ENCODE measurements at regions not wholly inside any gene's neighbourhood (a gene's known extent, or its start where the extent isn't known, plus 50 kb on each side); places are given as distances from the start of the nearest gene placed in this dataset.

DNA sequence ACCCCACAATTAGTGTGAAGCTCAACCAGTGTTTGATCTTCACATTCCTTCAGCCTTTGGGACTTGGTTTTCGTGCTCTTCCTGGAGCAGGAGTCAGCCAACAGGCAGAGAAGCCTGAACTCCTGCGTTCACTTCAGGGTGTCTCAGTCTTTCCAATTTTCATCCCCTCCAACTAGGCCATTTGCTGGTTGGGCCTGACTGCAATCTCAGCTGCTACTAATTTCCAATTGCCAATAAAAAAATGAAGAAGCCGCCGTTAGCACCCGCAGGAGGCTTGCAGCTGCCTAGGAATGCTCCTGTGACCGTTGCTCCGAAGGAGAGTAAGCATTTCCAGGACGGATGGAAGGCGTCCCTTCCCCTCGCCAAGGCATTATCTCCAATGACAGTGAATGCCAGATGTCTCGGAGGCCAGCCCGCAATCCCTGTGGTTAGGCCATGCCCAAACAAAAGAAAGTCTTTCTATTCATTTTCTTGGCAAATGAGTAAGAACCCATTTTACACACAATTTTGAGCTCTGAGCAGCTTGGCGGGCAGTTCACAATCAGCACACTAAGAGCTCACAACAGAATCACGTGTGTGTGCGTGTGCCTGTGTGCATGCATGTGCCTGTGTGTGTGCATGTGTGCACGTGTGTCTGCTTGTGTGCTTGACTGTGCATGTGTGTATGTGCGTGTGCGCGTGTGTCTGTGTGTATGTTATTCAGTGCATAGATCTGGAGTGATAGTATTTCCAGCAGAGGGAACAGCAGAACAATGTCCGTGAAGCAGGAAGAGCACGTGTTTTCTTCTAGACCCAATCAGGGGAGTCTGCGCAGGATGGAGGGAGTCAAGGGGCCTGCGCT lies 301.2 kb downstream of the SMOC2 start:
- Histone ChIP-seq H3K4me3 (no peak overlapping the region), H3K9me3 (no peaks in the 10 kb centered on the region), H3K27me3 (ENCODE audit: low read depth) (no peaks in the 10 kb centered on the region), H3K36me3 (replicated peaks) (no peaks in the 10 kb centered on the region), H3K4me1 (no peaks in the 10 kb centered on the region)
- no peak for DNase-seq (ENCODE audit: low spot score in 2 of 2)
- in situ Hi-C loops (cut with MboI; ENCODE audit: low sequenced_read_pairs) = no loop called here

DNA sequence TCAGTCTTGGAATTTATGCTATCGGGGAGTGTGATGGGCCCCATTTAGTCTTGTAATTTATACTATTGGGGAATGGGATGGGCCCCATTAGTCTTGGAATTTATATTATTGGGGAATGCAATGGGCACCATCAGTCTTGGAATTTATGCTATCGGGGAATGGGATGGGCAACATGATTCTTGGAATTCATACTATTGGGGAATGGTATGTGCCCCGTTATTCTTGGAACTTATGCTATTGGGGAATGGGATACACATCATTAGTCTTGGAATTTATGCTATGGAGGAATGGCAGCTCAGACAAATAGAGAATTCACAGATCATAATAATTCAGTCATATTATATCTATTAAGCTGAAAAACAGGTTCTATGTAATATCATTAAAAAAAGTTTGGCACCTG lies 300.3 kb downstream of the SMOC2 start:
- Histone ChIP-seq H3K9me3 (no peaks in the 10 kb centered on the region), H3K4me3 (no peak overlapping the region), H3K4me1 (no peaks in the 10 kb centered on the region), H3K36me3 (replicated peaks) (no peaks in the 10 kb centered on the region), H3K27me3 (ENCODE audit: low read depth) (no peaks in the 10 kb centered on the region)
- DNase-seq (ENCODE audit: low spot score in 2 of 2) = no peak
- in situ Hi-C loops (cut with MboI; ENCODE audit: low sequenced_read_pairs) = no loop called here

DNA sequence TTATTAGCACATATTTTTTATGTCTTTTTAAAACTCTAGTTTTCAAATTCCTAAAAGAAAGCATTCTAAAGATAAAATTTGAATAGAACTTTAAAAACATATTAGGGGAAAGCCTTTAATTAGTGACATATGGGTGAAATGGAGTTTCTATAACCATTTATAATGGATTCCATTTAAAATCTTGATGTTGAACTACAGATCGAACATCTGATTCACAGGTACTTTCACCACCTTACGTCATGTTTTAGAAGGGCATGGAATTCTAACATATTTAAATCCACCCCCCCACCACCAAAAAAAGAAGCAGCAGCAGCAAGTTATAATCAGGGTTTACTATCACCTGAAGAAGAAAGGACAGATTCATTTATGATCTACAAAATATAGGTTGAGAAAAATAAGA lies 298.4 kb downstream of the SMOC2 start:
- no peaks in the 10 kb centered on the region for H3K27me3 ChIP-seq (ENCODE audit: low read depth)
- no peak overlapping the region for H3K4me3 ChIP-seq
- H3K9me3 ChIP-seq = no peaks in the 10 kb centered on the region
- in situ Hi-C loops (cut with MboI; ENCODE audit: low sequenced_read_pairs) = no loop called here
- no peak for DNase-seq (ENCODE audit: low spot score in 2 of 2)
- H3K36me3 ChIP-seq (replicated peaks) = no peaks in the 10 kb centered on the region
- no peaks in the 10 kb centered on the region for H3K4me1 ChIP-seq

DNA sequence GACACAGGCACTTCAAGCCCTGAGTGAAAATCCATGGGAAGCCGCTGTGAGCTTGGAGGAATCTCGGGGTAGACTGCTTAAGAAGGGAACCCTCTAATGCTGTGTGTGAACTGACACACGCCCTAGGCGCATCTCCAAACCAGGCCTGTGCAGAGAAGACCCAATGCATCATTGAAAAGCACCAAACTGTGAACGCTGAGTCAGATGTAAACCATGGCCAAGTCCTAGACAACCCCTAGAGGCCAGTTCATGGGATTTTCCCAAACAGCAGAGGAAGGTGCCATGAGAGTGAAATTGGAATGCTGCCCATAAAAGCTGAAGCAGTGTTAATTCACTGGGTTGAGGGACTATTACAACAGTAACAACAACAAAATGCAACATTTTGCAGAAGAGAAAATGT lies 296.5 kb downstream of the SMOC2 start:
- Histone ChIP-seq H3K4me3 (no peak overlapping the region), H3K4me1 (no peaks in the 10 kb centered on the region), H3K27me3 (ENCODE audit: low read depth) (no peaks in the 10 kb centered on the region), H3K9me3 (no peaks in the 10 kb centered on the region), H3K36me3 (replicated peaks) (no peaks in the 10 kb centered on the region)
- no peak for DNase-seq (ENCODE audit: low spot score in 2 of 2)
- in situ Hi-C loops (cut with MboI; ENCODE audit: low sequenced_read_pairs) = no loop called here

DNA sequence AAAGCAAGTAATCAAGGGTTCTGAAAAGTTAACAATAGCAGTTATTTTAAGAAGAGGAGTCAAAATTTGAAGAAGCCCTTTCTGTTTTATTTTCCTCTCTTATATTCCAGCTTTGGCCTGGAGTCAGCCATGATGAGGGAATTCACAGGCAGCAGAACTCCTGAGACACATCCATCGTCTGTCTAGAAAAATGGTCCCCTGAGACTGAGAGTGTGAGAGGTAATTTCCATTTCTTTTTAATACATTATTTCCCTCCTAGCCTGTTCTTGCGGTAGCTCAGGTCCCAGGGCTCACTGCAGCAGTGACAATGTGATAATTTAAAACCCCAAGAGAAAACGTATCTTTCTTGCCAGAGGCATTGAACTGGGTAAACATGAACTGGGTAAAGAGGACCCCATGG lies 296.0 kb downstream of the SMOC2 start:
- Histone ChIP-seq H3K36me3 (replicated peaks) (no peaks in the 10 kb centered on the region), H3K27me3 (ENCODE audit: low read depth) (no peaks in the 10 kb centered on the region), H3K4me1 (no peaks in the 10 kb centered on the region), H3K4me3 (no peak overlapping the region), H3K9me3 (no peaks in the 10 kb centered on the region)
- DNase-seq (ENCODE audit: low spot score in 2 of 2) = no peak
- in situ Hi-C loops (cut with MboI; ENCODE audit: low sequenced_read_pairs) = no loop called here

DNA sequence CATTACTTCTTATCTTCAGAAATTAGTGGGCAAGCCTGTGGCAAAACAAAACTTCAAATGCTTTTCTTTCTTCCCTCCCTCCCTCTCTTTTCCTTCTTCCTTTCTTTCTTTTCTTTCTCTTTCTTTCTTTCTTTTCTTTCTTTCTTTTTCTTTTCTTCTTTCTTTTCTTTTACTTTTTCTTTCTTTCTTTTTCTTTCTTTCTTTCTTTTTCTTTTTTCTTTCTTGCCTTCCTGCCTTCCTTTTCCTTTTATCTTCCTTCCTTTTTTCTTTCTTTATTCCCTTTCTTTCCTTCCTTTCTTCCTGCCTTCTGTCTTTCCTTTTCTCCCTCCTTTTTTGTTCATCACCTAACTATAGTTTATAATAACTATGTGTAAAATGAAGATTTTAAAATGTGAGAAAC lies 295.1 kb downstream of the SMOC2 start:
- no peak for DNase-seq (ENCODE audit: low spot score in 2 of 2)
- no peaks in the 10 kb centered on the region for H3K36me3 ChIP-seq (replicated peaks)
- no peaks in the 10 kb centered on the region for H3K4me1 ChIP-seq
- H3K9me3 ChIP-seq = no peaks in the 10 kb centered on the region
- in situ Hi-C loops (cut with MboI; ENCODE audit: low sequenced_read_pairs) = no loop called here
- no peaks in the 10 kb centered on the region for H3K27me3 ChIP-seq (ENCODE audit: low read depth)
- no peak overlapping the region for H3K4me3 ChIP-seq

DNA sequence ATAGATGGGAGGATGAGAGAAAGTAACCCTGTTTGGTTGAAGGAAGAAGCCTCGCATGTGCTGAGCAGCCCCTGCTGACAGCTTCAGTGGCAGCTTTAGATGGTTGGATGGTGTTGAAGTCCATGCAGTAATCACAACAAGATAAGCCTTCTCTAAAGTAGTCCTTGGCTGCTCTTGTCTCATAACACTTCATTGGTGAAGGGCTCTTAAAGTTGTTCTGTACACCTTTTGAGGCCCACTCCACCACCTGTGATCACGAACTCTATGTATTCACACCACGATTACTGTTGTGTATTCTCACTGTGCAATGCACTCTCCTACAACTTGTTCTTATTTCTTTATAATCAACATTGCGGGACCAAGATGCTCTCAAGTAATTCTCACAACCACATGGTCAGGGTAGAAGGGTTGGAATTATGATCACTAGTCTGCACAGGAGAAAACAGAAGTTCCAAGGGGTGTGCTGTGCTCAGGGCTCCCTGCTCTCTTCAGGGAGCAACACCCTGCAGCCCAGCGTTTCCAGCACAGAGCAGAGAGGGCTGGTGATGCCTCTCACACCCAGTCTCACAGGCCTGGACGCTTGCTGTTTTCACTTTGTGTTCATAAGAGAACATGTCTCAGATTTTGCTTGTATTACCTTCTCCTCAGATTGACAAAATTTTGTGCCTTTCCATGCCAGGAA lies 294.4 kb downstream of the SMOC2 start:
- in situ Hi-C loops (cut with MboI; ENCODE audit: low sequenced_read_pairs) = no loop called here

DNA sequence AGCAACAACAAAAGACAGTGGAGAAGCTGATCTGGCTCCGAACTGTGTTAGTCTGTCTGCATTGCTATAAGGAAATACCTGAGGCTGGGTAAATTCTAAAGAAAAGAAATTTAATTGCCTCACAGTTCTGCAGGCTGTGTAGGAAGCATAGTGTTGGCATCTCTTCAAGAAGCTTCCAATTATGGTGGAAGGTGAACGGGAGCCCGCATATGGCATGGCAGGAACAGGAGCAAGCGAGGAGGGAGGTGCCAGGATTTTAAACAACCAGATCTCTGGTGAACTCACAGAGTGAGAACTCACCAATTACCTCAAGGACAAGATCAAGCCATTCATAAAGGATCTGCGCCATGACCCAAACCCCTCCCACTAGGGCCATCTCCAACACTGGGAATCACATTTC lies 293.5 kb downstream of the SMOC2 start:
- no peaks in the 10 kb centered on the region for H3K9me3 ChIP-seq

More for the DNA sequence above, 294.4 kb downstream of the SMOC2 start:
- no peak overlapping the region for H3K4me3 ChIP-seq
- no peaks in the 10 kb centered on the region for H3K9me3 ChIP-seq
- DNase-seq (ENCODE audit: low spot score in 2 of 2) = no peak
- no peaks in the 10 kb centered on the region for H3K36me3 ChIP-seq (replicated peaks)
- no peaks in the 10 kb centered on the region for H3K4me1 ChIP-seq
- H3K27me3 ChIP-seq (ENCODE audit: low read depth) = no peaks in the 10 kb centered on the region

DNA sequence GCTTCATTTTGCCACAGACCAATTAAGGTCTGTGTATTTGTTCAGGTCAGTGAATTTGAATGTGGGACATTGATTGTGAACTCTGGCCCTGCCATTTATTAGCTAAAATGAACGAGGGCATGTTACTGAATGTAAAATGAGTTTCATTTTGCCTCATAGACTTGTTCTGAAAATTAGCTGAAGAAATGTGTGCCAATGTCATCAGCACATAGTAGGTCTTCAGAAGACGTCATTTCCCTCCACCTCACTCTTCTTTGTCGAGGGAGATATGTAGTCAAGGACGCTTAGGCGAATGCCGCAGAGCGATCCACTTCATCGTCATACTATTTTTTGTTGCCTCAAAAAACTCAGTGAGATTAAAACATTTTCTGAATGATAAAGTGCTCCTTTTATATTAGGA lies 291.7 kb downstream of the SMOC2 start:
- Histone ChIP-seq H3K27me3 (ENCODE audit: low read depth) (no peaks in the 10 kb centered on the region), H3K9me3 (no peaks in the 10 kb centered on the region), H3K36me3 (replicated peaks) (no peaks in the 10 kb centered on the region), H3K4me3 (no peak overlapping the region), H3K4me1 (no peaks in the 10 kb centered on the region)
- no peak for DNase-seq (ENCODE audit: low spot score in 2 of 2)
- in situ Hi-C loops (cut with MboI; ENCODE audit: low sequenced_read_pairs) = no loop called here

More for the DNA sequence above, 293.5 kb downstream of the SMOC2 start:
- H3K4me3 ChIP-seq = no peak overlapping the region
- H3K27me3 ChIP-seq (ENCODE audit: low read depth) = no peaks in the 10 kb centered on the region
- in situ Hi-C loops (cut with MboI; ENCODE audit: low sequenced_read_pairs) = no loop called here
- no peaks in the 10 kb centered on the region for H3K4me1 ChIP-seq
- no peak for DNase-seq (ENCODE audit: low spot score in 2 of 2)
- no peaks in the 10 kb centered on the region for H3K36me3 ChIP-seq (replicated peaks)

DNA sequence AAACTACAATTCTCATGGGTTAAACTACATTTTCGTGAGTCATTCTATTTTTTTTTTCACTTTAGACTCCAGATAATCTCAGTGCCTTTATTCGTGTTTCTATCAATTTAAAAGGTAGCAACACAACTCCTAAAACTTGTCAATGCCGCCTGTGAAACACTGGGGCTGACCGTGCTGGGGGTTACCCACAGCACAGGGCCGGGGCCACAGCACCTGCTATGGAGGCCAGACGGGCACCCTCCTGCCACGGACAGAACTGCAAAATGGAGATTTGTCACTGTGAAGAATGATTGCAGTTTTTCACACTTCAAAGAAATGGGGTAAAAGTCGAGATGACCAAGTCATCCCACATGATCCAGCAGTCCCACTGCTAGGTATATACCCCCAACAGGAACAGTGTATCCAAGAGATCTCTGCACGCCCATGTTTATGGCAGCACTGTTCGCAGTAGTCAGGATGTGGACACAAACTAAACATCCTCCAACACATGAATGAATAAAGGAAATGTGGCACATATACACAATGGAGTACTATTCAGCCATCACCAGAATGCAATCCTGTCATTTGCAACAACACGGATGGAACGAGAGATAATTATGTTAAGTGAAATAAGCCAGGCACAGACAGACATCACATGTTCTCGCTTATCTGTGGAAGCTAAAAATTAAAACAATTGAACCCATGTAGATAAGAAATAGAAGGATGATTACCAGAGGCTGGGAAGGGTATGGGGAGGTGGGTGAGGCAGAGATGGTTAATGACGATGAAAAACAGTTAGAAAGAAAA lies 290.1 kb downstream of the SMOC2 start:
- DNase-seq (ENCODE audit: low spot score in 2 of 2) = no peak
- Histone ChIP-seq H3K4me3 (no peak overlapping the region), H3K27me3 (ENCODE audit: low read depth) (no peaks in the 10 kb centered on the region), H3K4me1 (no peaks in the 10 kb centered on the region), H3K36me3 (replicated peaks) (no peaks in the 10 kb centered on the region), H3K9me3 (no peaks in the 10 kb centered on the region)
- in situ Hi-C loops (cut with MboI; ENCODE audit: low sequenced_read_pairs) = no loop called here

DNA sequence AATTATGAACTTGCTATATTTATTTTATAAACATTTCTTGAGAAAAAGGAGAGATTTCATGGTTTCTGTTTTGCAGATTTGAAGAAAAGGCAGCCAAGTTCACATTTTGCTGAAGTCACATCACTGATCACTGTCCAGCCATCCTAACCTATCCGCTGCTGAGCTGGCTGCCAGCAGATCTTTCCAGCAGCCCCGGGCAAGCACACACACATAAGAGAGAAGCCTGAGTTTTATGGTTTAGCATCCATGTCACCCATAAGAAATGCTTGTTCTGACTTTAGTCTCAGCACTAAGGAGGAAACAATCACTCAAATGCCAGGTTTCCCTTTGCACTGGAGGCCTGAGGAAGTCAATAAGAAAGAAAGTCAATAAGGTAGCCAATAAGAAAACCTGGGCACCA lies 287.1 kb downstream of the SMOC2 start:
- in situ Hi-C loops (cut with MboI; ENCODE audit: low sequenced_read_pairs) = no loop called here
- no peaks in the 10 kb centered on the region for H3K9me3 ChIP-seq

DNA sequence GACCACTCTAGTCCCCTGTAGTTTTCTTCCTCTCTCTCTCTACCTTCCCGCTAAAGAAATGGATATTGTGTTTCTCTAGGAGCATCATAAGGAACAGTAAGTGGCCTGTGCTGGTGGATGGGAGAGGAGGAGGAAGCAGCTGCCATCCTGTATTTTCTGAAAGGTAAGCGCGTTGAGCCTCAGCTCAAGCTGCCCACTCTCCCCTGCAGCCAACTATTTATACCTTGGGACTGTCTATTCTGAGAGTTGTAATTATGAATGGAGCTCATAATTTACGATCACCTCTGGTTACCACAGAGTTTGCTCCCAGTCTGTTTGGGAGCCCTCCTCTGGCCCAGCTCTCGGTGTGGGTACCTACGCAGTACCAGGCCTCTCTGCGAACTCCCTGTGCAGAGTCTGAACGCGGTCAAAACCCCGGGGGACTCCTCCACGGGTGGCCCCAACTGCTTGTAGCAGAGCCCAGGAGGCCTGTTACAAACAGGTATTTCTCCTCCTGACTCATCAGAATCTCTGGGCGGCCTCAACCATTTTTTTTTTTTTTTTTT lies 285.4 kb downstream of the SMOC2 start:
- Histone ChIP-seq H3K4me3 (no peak overlapping the region), H3K9me3 (no peaks in the 10 kb centered on the region), H3K27me3 (ENCODE audit: low read depth) (no peaks in the 10 kb centered on the region), H3K4me1 (no peaks in the 10 kb centered on the region), H3K36me3 (replicated peaks) (no peaks in the 10 kb centered on the region)
- in situ Hi-C loops (cut with MboI; ENCODE audit: low sequenced_read_pairs) = no loop called here
- no peak for DNase-seq (ENCODE audit: low spot score in 2 of 2)

More for the DNA sequence above, 287.1 kb downstream of the SMOC2 start:
- H3K36me3 ChIP-seq (replicated peaks) = no peaks in the 10 kb centered on the region
- H3K4me1 ChIP-seq = no peaks in the 10 kb centered on the region
- DNase-seq (ENCODE audit: low spot score in 2 of 2) = no peak
- H3K4me3 ChIP-seq = no peak overlapping the region
- no peaks in the 10 kb centered on the region for H3K27me3 ChIP-seq (ENCODE audit: low read depth)

DNA sequence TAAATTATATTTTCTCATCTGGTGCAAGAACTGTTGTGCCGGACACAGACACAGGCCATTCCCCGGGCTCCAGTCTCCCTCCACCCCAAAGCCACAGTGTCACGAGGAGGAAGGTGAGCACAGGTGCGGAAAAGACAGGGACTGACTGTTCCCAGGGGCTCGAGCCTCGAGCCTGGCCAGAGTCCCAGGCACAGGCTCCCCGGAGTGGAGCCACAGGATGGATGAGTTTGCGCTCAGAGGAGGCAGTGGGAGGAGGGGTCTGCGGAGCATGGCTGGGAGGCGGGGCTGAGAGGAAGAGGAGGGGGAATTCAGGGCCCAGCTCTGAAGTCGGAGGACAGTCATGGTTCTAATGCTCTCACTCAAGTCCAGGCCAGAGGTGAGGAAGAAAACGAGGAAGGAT lies 284.8 kb downstream of the SMOC2 start:
- Histone ChIP-seq H3K9me3 (no peaks in the 10 kb centered on the region), H3K36me3 (replicated peaks) (no peaks in the 10 kb centered on the region)

More for the DNA sequence above, 284.8 kb downstream of the SMOC2 start:
- H3K4me3 ChIP-seq = no peak overlapping the region
- H3K4me1 ChIP-seq = no peaks in the 10 kb centered on the region
- DNase-seq (ENCODE audit: low spot score in 2 of 2) = no peak
- no peaks in the 10 kb centered on the region for H3K27me3 ChIP-seq (ENCODE audit: low read depth)
- in situ Hi-C loops (cut with MboI; ENCODE audit: low sequenced_read_pairs) = no loop called here

All from HAP-1 (cell line).